CD4-positive, alpha-beta memory T cell (primary cell): ENCODE measurements at regions not wholly inside any gene's neighbourhood (a gene's known extent, or its start where the extent isn't known, plus 50 kb on each side); places are given as distances from the start of the nearest gene placed in this dataset.
"Not testable (repeated sequence)": the region's sequence is repeated elsewhere in the genome, so short reads cannot be mapped to it uniquely, and the experiment has no call there.

Experiments used
- CTCF ChIA-PET: fragments of 350-600 bp; sonication (Branson Sonifier 250); formaldehyde crosslinking; loops from one replicate; lab custom pipeline; 2021; ENCODE audit warnings: inconsistent platforms; ENCODE audit not compliant: partially characterized antibody; lab: Charles Lee
- POLR2A ChIA-PET: fragments of 350-600 bp; sonication (Branson Sonifier 250); formaldehyde crosslinking; loops from one replicate; lab custom pipeline; 2021; ENCODE audit not compliant: partially characterized antibody; lab: Charles Lee
- DNase-seq, 5 donors: peaks; one replicate each; pipeline versions ENCODE4 v3.0.0 to v3.0.0-alpha.2; 2020 to 2022; ENCODE audit warnings: mixed read lengths in 1 of 5
- H3K27ac ChIP-seq: one replicate; pipeline ENCODE4 v1.7.0; 2013; ENCODE audit warnings: low read depth, low read length
- H3K27me3 ChIP-seq: 2 replicates; pipeline ENCODE4 v1.7.0; 2013; ENCODE audit warnings: mild to moderate bottlenecking, low read length, moderate library complexity; ENCODE audit not compliant: insufficient read depth
- H3K36me3 ChIP-seq: 2 replicates; pipeline ENCODE4 v1.7.0; 2013; ENCODE audit warnings: mild to moderate bottlenecking, low read length, moderate library complexity; ENCODE audit not compliant: insufficient read depth
- H3K4me1 ChIP-seq: 2 replicates; pipeline ENCODE4 v1.7.0; 2013; ENCODE audit warnings: mild to moderate bottlenecking, low read length, moderate library complexity; ENCODE audit not compliant: insufficient read depth
- H3K4me3 ChIP-seq, 2 donors: one replicate each; pipeline ENCODE4 v1.7.0; 2013; ENCODE audit warnings: low read length in 2 of 2, mild to moderate bottlenecking in 1 of 2
- H3K9me3 ChIP-seq, 2 donors: one replicate each; pipeline ENCODE4 v1.7.0; 2013; ENCODE audit warnings: low read length in 2 of 2, control low read depth in 1 of 2; ENCODE audit not compliant: control insufficient read depth in 1 of 2
- H3K27ac Mint-ChIP-seq, 7 donors: one replicate each; pipeline ENCODE4 v1.8.0; 2020 to 2021; ENCODE audit warnings: mixed read lengths in 7 of 7, mild to moderate bottlenecking in 6 of 7, inconsistent platforms in 3 of 7, moderate library complexity in 3 of 7
- H3K27me3 Mint-ChIP-seq, 2 donors: one replicate each; pipeline ENCODE4 v1.8.0; 2020 to 2021; ENCODE audit warnings: mixed read lengths in 2 of 2
- H3K36me3 Mint-ChIP-seq, 2 donors: one replicate each; pipeline ENCODE4 v1.8.0; 2020 to 2021; ENCODE audit warnings: mixed read lengths in 2 of 2, inconsistent platforms in 1 of 2, mild to moderate bottlenecking in 1 of 2
- H3K4me1 Mint-ChIP-seq, 4 donors: one replicate each; pipeline ENCODE4 v1.8.0; 2020 to 2021; ENCODE audit warnings: mixed read lengths in 4 of 4, mild to moderate bottlenecking in 1 of 4
- H3K4me3 Mint-ChIP-seq, 8 donors: one replicate each; pipeline ENCODE4 v1.8.0; 2020 to 2021; ENCODE audit warnings: mixed read lengths in 8 of 8, mild to moderate bottlenecking in 7 of 8, moderate library complexity in 6 of 8, inconsistent platforms in 3 of 8
- H3K9me3 Mint-ChIP-seq, 8 donors: one replicate each; pipeline ENCODE4 v1.8.0; 2020 to 2021; ENCODE audit warnings: mixed read lengths in 8 of 8, mild to moderate bottlenecking in 5 of 8, inconsistent platforms in 3 of 8, moderate library complexity in 1 of 8
- intact Hi-C: fragments of 100-400 bp; cut with micrococcal nuclease; formaldehyde crosslinking; loops from one replicate; pipeline ENCODE4 v1.15.1; 2023

DNA sequence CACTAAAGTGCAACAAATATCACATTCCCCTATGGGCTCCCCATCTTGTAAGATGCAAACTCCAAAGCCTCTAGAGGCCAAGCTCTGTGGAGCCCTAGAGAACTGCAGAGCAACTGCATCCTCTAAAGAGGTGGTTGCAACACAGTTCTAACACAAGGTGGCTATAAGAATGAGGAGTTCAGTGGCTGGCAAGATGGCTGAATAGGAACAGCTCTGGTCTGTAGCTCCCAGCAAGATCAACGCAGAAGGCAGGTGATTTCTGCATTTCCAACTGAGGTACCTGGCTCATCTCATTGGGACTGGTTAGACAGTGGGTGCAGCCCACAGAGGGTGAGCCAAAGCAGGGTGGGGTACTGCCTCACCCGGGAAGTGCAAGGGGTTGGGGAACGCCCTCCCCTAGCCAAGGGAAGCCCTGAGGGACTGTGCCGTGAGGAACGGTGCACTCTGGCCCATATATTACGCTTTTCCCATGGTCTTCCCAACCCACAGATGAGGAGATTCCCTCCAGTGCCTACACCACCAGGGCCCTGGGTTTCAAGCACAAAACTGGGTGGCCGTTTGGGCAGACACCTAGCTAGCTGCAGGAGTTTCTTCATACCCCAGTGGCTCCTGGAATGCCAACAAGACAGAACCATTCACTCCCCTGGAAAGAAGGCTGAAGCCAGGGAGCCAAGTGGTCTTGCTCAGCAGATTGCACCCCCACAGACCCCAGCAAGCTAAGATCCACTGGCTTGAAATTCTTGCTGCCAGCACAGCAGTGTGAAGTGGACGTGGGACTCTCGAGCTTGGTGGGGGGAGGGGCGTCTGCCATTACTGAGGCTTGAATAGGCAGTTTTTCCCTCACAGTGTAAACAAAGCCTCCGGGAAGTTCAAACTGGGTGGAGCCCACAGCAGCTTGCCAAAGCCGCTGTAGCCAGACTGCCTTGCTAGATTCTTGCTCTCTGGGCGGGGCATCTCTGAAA lies 188.6 kb upstream of the EGLN3 start:
- POLR2A ChIA-PET, H3K36me3 Mint-ChIP-seq, H3K27ac Mint-ChIP-seq, H3K9me3 ChIP-seq, CTCF ChIA-PET, H3K4me1 Mint-ChIP-seq, H3K4me1 ChIP-seq, H3K27me3 ChIP-seq, DNase-seq, H3K4me3 ChIP-seq, H3K36me3 ChIP-seq, H3K27me3 Mint-ChIP-seq, intact Hi-C loops, H3K27ac ChIP-seq, H3K4me3 Mint-ChIP-seq: not testable (repeated sequence)
- H3K9me3 Mint-ChIP-seq: peaks cover 7 to 34% (median 10%) of the 10 kb centered on the region in 8 donors

DNA sequence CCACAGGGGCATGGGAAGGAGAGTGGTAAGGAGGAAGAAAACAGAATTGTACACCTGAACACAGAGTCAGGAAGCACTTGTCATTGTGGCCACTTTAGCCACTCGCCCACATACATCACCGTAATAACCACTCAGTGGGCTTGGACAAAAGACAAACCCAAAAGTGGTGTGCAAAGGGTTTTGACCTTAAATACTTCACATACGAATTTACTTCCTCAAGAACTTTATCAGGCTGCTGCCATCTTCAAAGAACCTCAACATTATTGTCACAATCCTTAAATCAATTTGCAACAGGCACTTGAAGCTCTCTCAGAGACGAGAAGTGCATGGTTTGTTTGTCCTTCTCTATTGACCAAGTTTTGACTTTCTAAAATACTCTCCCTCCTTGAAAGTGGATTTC lies 187.3 kb upstream of the EGLN3 start:
- Mint-ChIP-seq H3K4me3 (no peak overlapping the region), H3K4me1 (peaks cover 0 to 3% (median 0%) of the 10 kb centered on the region in 4 donors), H3K27me3 (peaks cover 1 to 3% of the 10 kb centered on the region in 2 donors), H3K9me3 (peaks cover 7 to 24% (median 10%) of the 10 kb centered on the region in 8 donors), H3K27ac (no peak overlapping the region), H3K36me3 (peaks cover 0 to 7% of the 10 kb centered on the region in 2 donors)
- intact Hi-C loops: no loop called here
- Histone ChIP-seq H3K9me3 (no peaks in the 10 kb centered on the region), H3K36me3 (no peaks in the 10 kb centered on the region), H3K4me1 (no peaks in the 10 kb centered on the region), H3K27me3 (no peaks in the 10 kb centered on the region), H3K4me3 (no peak overlapping the region), H3K27ac (no peak overlapping the region)
- DNase-seq: no peak
- ChIA-PET POLR2A (no interaction called here), CTCF (no interaction called here)

DNA sequence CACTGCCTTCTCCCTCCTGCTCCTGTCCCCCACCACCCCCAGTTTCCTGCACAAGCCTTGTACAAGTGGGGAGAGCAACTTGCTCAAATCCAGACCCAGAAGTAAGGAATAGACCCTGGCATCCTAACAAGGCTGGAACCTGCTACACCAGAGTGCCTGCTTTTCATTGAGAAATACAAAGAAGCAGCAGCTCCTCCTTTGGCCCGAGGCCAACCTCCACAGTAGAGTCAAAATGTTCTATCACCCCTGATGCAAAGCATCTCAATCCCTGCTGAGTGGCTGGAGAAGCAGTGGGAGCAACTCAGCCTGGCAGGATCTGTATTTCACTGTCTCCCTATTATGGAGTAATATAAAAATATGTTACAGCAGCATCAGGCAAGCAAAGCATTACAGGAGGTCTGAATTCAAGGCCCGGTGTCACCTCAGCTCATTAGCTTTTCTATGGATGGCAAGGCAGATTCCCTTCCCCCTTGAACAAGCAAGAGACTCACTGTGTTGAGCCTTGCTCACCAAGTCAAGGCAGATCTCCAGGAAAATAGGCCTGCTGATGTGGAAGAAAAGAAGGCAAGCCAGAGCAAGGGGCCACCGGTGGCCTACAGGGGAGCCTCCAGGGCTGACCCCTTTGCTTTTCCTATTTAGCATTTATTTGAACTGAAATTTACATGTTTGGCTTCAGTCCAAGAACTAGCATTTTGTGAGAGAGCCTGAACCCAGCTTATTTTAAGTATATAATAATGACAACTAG lies 186.3 kb upstream of the EGLN3 start:
- H3K4me3 Mint-ChIP-seq: no peak overlapping the region
- peaks cover 0 to 3% (median 0%) of the 10 kb centered on the region in 4 donors for H3K4me1 Mint-ChIP-seq
- Histone ChIP-seq H3K27ac (no peak overlapping the region), H3K4me1 (no peaks in the 10 kb centered on the region), H3K36me3 (no peaks in the 10 kb centered on the region), H3K9me3 (no peaks in the 10 kb centered on the region), H3K4me3 (no peak overlapping the region), H3K27me3 (no peaks in the 10 kb centered on the region)
- DNase-seq: no peak
- intact Hi-C loops: no loop called here
- peaks cover 2 to 15% (median 6%) of the 10 kb centered on the region in 8 donors for H3K9me3 Mint-ChIP-seq
- ChIA-PET CTCF (no interaction called here), POLR2A (no interaction called here)
- peaks cover 0 to 6% of the 10 kb centered on the region in 2 donors for H3K36me3 Mint-ChIP-seq
- H3K27ac Mint-ChIP-seq: no peak overlapping the region
- H3K27me3 Mint-ChIP-seq: peaks cover 1 to 3% of the 10 kb centered on the region in 2 donors

DNA sequence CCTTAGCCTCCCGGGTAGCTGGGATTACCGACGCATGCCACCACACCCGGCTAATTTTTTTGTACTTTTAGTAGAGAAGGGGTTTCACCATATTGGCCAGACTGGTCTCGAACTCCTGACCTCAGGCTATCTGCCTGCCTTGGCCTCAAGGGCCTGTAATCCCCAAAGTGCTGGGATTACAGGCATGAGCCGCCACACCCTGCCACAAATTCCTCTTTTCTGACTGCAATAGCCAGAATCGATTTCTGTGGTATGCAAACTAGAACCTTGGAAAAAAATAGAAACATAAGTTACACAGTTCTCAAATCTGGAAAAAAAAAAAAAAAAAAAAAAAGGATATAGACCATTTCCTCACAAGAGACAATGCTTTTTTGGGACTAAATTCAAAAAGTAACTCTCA lies 184.6 kb upstream of the EGLN3 start:
- Mint-ChIP-seq H3K27ac (no peak overlapping the region), H3K4me3 (no peak overlapping the region), H3K9me3 (peaks cover 0 to 2% (median 0%) of the 10 kb centered on the region in 8 donors), H3K36me3 (no peaks in the 10 kb centered on the region), H3K27me3 (peaks cover 0 to 3% of the 10 kb centered on the region in 2 donors), H3K4me1 (peaks cover 0 to 3% (median 0%) of the 10 kb centered on the region in 4 donors)
- H3K27me3 ChIP-seq: no peaks in the 10 kb centered on the region
- no peaks in the 10 kb centered on the region for H3K9me3 ChIP-seq
- CTCF ChIA-PET: no interaction called here
- intact Hi-C loops: no loop called here
- no peak overlapping the region for H3K4me3 ChIP-seq
- H3K27ac ChIP-seq: no peak overlapping the region
- DNase-seq: no peak
- no peaks in the 10 kb centered on the region for H3K4me1 ChIP-seq
- no peaks in the 10 kb centered on the region for H3K36me3 ChIP-seq
- POLR2A ChIA-PET: no interaction called here

DNA sequence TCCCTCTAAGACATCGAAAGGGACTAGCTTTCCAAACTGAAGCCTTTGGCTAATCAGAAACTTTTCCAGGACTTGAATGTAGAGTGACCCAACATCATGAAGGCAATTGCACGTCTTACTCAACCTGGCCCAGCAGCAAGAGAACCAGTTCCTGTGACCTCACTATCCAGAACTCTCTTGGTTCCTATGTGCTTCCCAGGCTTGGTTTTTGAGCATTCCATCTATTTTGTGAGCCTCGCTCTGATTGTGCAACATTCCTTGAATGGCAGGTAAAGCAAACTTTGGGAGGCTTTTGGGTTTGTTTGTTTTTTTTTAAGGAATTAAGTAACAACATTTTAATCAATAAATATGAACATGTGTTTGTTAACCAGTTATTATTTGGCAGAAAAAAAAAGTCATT lies 183.6 kb upstream of the EGLN3 start:
- intact Hi-C loops: no loop called here
- peaks cover 0 to 3% of the 10 kb centered on the region in 2 donors for H3K27me3 Mint-ChIP-seq
- H3K4me3 Mint-ChIP-seq: no peak overlapping the region
- Histone ChIP-seq H3K27ac (no peak overlapping the region), H3K4me1 (no peaks in the 10 kb centered on the region), H3K27me3 (no peaks in the 10 kb centered on the region), H3K9me3 (no peaks in the 10 kb centered on the region), H3K36me3 (no peaks in the 10 kb centered on the region), H3K4me3 (no peak overlapping the region)
- H3K27ac Mint-ChIP-seq: no peak overlapping the region
- no peaks in the 10 kb centered on the region for H3K36me3 Mint-ChIP-seq
- ChIA-PET POLR2A (no interaction called here), CTCF (no interaction called here)
- DNase-seq: no peak
- peaks cover 0 to 3% (median 0%) of the 10 kb centered on the region in 4 donors for H3K4me1 Mint-ChIP-seq
- peaks cover 0 to 2% (median 0%) of the 10 kb centered on the region in 8 donors for H3K9me3 Mint-ChIP-seq

DNA sequence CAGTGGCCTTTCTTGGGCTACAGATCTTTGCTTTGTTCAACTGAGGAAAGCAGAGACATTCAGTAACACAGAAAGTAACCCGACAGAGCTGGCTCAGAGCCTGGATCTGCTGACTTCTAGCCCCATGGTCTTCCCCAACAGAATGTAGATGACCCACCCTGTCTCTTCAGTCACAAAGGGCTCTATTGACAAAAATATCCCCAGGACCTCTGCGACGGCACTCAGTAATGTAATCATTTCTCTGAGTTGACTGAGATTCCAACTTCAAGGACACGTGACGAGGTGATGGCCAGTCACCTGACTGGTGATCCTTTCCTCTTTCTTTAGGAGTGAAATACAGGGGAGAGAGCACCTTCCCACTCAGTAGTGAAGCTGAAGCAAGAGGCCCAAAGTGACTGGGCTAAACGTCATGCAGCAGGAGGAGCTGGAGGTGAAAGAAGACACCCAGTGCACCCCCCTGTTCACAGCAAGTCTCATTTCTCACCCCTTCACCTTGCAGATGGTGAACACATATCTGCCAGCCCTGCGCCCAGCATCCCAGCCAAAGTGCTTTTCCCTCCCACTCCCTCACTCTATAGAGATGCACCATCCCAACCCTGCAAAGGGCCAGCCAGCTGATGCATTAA lies 179.2 kb upstream of the EGLN3 start:
- Histone ChIP-seq H3K36me3 (no peaks in the 10 kb centered on the region), H3K27me3 (no peaks in the 10 kb centered on the region), H3K27ac (no peak overlapping the region), H3K4me3 (no peak overlapping the region), H3K9me3 (no peaks in the 10 kb centered on the region), H3K4me1 (no peaks in the 10 kb centered on the region)
- Mint-ChIP-seq H3K36me3 (no peaks in the 10 kb centered on the region), H3K4me1 (no peaks in the 10 kb centered on the region), H3K4me3 (no peak overlapping the region), H3K27ac (peak overlapping the region in 1 of 7 donors; percentile 31), H3K27me3 (no peaks in the 10 kb centered on the region), H3K9me3 (peaks cover 0 to 2% (median 0%) of the 10 kb centered on the region in 8 donors)
- intact Hi-C loops: no loop called here
- ChIA-PET POLR2A (no interaction called here), CTCF (no interaction called here)
- DNase-seq: no peak

DNA sequence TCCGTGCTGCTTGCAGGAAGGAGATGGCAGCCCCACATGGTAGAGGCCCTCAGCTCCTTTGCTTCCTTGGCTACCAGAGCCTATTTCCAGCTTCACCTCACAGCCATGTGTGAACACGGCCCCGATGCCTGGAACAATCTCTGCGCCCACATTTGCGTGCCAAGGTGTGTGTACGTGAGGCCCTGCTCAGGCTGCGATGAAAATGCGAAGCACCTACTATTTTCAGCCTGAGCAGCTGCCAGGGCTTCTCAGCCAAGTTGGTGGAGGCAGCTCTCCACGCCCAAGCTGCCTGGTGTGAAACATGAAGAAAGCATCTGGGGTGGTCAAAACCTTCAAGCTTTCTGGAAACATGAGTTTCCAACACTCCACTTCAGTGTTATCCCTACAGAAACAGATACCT lies 177.8 kb upstream of the EGLN3 start:
- Mint-ChIP-seq H3K36me3 (no peaks in the 10 kb centered on the region), H3K4me3 (no peak overlapping the region), H3K9me3 (peaks cover 0 to 2% (median 0%) of the 10 kb centered on the region in 8 donors), H3K27me3 (no peaks in the 10 kb centered on the region), H3K4me1 (no peaks in the 10 kb centered on the region), H3K27ac (no peak overlapping the region)
- Histone ChIP-seq H3K9me3 (no peaks in the 10 kb centered on the region), H3K36me3 (no peaks in the 10 kb centered on the region), H3K4me3 (no peak overlapping the region), H3K4me1 (no peaks in the 10 kb centered on the region), H3K27me3 (no peaks in the 10 kb centered on the region), H3K27ac (no peak overlapping the region)
- ChIA-PET POLR2A (no interaction called here), CTCF (no interaction called here)
- intact Hi-C loops: no loop called here
- DNase-seq: no peak
